Osteoblast (primary cell): ENCODE measurements at regions not wholly inside any gene's neighbourhood (a gene's known extent, or its start where the extent isn't known, plus 50 kb on each side); places are given as distances from the start of the nearest gene placed in this dataset.

Experiments
- DNase-seq: peaks from one replicate; pipeline ENCODE4 v3.0.0; 2011; ENCODE audit warnings: low spot score, mixed read lengths; ENCODE audit not compliant: insufficient read length; ENCODE audit errors: missing footprints
- H2AFZ ChIP-seq: 2 replicates; pipeline ENCODE4 v1.6.0; 2011; ENCODE audit warnings: mild to moderate bottlenecking, low read length
- H3K27ac ChIP-seq: 2 replicates; pipeline ENCODE4 v1.5.1; 2011; ENCODE audit warnings: mild to moderate bottlenecking, low read depth, low read length, moderate library complexity
- H3K27me3 ChIP-seq: 2 replicates; pipeline ENCODE4 v1.6.0; 2012; ENCODE audit warnings: mild to moderate bottlenecking, control low read depth, inconsistent platforms, low read length, moderate library complexity; ENCODE audit not compliant: insufficient read depth
- H3K36me3 ChIP-seq: 2 replicates; pipeline ENCODE4 v1.5.1; 2011; ENCODE audit warnings: mild to moderate bottlenecking, low read length, control low read depth, moderate library complexity; ENCODE audit not compliant: insufficient read depth
- H3K4me1 ChIP-seq: 2 replicates; pipeline ENCODE4 v1.5.1; 2011; ENCODE audit warnings: mild to moderate bottlenecking, low read length, control low read depth, moderate library complexity; ENCODE audit not compliant: insufficient read depth
- H3K4me2 ChIP-seq: 2 replicates; pipeline ENCODE4 v1.6.0; 2011; ENCODE audit warnings: mild to moderate bottlenecking, low read length; ENCODE audit not compliant: insufficient read depth
- H3K4me3 ChIP-seq: fragments of 200-600 bp; sonication (generic); 3 replicates; pipeline ENCODE4 v1.5.1; 2012; ENCODE audit warnings: mild to moderate bottlenecking, low read length, inconsistent platforms; ENCODE audit not compliant: insufficient read depth
- H3K79me2 ChIP-seq: 2 replicates; pipeline ENCODE4 v1.6.0; 2012; ENCODE audit warnings: mild to moderate bottlenecking, low read length, control low read depth, inconsistent platforms; ENCODE audit not compliant: insufficient read depth
- H3K9me3 ChIP-seq: 2 replicates; pipeline ENCODE4 v1.5.1; 2011; ENCODE audit warnings: low read depth, low read length, control low read depth
- H4K20me1 ChIP-seq: 2 replicates; pipeline ENCODE4 v1.6.0; 2012; ENCODE audit warnings: mild to moderate bottlenecking, low read length, control low read depth; ENCODE audit not compliant: insufficient read depth
- TF ChIP-seq, protein P1 (sequence below): IDR thresholded peaks from 2 replicates; pipeline ENCODE4 v1.5.1; 2011; ENCODE audit warnings: mild to moderate bottlenecking, low read depth, low read length, moderate library complexity; ENCODE audit errors: extremely low read depth

DNA sequence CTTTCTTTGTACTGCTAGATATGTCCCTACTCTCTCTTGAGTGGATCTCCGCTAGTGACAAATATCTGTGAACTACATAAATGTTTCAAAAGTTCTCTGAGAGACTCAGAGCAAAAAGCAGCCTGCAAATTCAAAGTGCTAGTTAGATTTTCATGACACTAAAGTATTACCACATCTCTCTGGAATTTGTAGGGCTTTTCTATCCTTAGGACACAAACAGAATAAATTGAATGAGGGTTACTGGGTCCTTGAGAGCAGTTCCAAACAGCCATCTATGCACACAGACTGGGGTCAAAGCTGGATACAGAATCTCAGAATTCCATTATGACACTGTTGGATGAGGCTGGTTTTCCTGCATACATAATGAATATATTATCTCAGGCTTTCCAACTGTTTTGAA, 953.2 kb downstream of the DIAPH3 start:
- H3K4me2 ChIP-seq: no peak overlapping the region
- no peak for DNase-seq

DNA sequence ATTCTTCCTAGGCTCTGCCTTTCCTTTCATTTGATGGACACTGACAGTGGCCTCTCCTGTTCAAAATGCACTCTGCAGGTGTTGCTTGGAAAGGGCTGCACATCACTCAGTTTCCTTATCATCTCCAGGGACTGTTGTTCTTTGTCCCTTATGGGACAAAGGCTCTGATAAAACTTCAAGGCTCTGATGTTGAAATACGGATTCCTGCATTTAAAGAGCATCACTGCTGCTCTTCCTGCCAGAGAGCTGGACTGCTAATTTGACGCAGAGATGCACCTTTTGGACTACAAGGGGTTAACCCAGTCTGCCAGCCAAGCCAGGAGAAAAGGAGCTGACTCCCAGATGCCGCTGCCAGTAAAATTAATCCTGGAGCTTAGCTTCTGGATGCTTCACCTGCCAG, 952.1 kb downstream of the DIAPH3 start:
- Histone ChIP-seq H4K20me1 (no peaks in the 10 kb centered on the region), H2AFZ (no peak overlapping the region), H3K4me1 (no peaks in the 10 kb centered on the region), H3K9me3 (no peaks in the 10 kb centered on the region), H3K27ac (no peak overlapping the region), H3K36me3 (no peaks in the 10 kb centered on the region), H3K4me3 (no peak overlapping the region), H3K4me2 (no peak overlapping the region), H3K27me3 (no peaks in the 10 kb centered on the region), H3K79me2 (no peaks in the 10 kb centered on the region)
- TF ChIP-seq, protein P1, sequence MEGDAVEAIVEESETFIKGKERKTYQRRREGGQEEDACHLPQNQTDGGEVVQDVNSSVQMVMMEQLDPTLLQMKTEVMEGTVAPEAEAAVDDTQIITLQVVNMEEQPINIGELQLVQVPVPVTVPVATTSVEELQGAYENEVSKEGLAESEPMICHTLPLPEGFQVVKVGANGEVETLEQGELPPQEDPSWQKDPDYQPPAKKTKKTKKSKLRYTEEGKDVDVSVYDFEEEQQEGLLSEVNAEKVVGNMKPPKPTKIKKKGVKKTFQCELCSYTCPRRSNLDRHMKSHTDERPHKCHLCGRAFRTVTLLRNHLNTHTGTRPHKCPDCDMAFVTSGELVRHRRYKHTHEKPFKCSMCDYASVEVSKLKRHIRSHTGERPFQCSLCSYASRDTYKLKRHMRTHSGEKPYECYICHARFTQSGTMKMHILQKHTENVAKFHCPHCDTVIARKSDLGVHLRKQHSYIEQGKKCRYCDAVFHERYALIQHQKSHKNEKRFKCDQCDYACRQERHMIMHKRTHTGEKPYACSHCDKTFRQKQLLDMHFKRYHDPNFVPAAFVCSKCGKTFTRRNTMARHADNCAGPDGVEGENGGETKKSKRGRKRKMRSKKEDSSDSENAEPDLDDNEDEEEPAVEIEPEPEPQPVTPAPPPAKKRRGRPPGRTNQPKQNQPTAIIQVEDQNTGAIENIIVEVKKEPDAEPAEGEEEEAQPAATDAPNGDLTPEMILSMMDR: no peak
- DNase-seq: no peak

More for the DNA sequence above, 953.2 kb downstream of the DIAPH3 start:
- Histone ChIP-seq H3K4me3 (no peak overlapping the region), H3K79me2 (no peaks in the 10 kb centered on the region), H2AFZ (no peak overlapping the region), H3K27ac (no peak overlapping the region), H3K27me3 (no peaks in the 10 kb centered on the region), H3K9me3 (no peaks in the 10 kb centered on the region), H3K36me3 (no peaks in the 10 kb centered on the region), H4K20me1 (no peaks in the 10 kb centered on the region), H3K4me1 (no peaks in the 10 kb centered on the region)
- TF ChIP-seq, protein P1: no peak

GRCh38 chr13:59229401-59229800, 934.3 kb downstream of the DIAPH3 start:
- no peak overlapping the region for H3K4me3 ChIP-seq
- H3K79me2 ChIP-seq: no peaks in the 10 kb centered on the region
- DNase-seq: no peak
- TF ChIP-seq, protein P1: no peak
- H3K27ac ChIP-seq: no peak overlapping the region
- H3K9me3 ChIP-seq: no peaks in the 10 kb centered on the region
- H4K20me1 ChIP-seq: no peaks in the 10 kb centered on the region
- H3K36me3 ChIP-seq: no peaks in the 10 kb centered on the region
- no peak overlapping the region for H2AFZ ChIP-seq
- no peak overlapping the region for H3K4me2 ChIP-seq
- H3K4me1 ChIP-seq: no peaks in the 10 kb centered on the region
- H3K27me3 ChIP-seq: no peaks in the 10 kb centered on the region

GRCh38 chr13:59229861-59230260, 933.9 kb downstream of the DIAPH3 start:
- no peaks in the 10 kb centered on the region for H4K20me1 ChIP-seq
- no peaks in the 10 kb centered on the region for H3K4me1 ChIP-seq
- no peak for DNase-seq
- TF ChIP-seq, protein P1: no peak
- H3K79me2 ChIP-seq: no peaks in the 10 kb centered on the region
- no peaks in the 10 kb centered on the region for H3K27me3 ChIP-seq
- no peaks in the 10 kb centered on the region for H3K36me3 ChIP-seq
- no peak overlapping the region for H3K4me2 ChIP-seq
- H3K27ac ChIP-seq: no peak overlapping the region
- H2AFZ ChIP-seq: no peak overlapping the region
- no peak overlapping the region for H3K4me3 ChIP-seq
- no peaks in the 10 kb centered on the region for H3K9me3 ChIP-seq
